Body of pancreas (tissue), 4 donors: ENCODE measurements at regions not wholly inside any gene's neighbourhood (a gene's known extent, or its start where the extent isn't known, plus 50 kb on each side); places are given as distances from the start of the nearest gene placed in this dataset.

Experiments
- ATAC-seq: fragments of 150-250 bp; one replicate; pipeline ENCODE4 v1.9.1; 2016
- DNase-seq, 4 donors: peaks; one replicate each; pipeline ENCODE4 v3.0.0-alpha.2; 2019
- H3K27ac ChIP-seq, 4 donors: fragments of 200-600 bp; sonication (generic); 1 replicate in 3 of 4; 2 replicates in 1 of 4; pipeline versions ENCODE4 v1.5.1 to v1.6.1; 2016 to 2019; ENCODE audit warnings: mild to moderate bottlenecking in 1 of 4, mixed read lengths in 1 of 4, moderate library complexity in 1 of 4
- H3K27me3 ChIP-seq, 2 donors: fragments of 200-600 bp; sonication (generic); one replicate each; pipeline ENCODE4 v1.6.0; 2016; ENCODE audit warnings: mild to moderate bottlenecking in 1 of 2
- H3K36me3 ChIP-seq, 2 donors: fragments of 200-600 bp; sonication (generic); replicated peaks in 1 of 2; 2 replicates each; pipeline ENCODE4 v1.5.1; 2016; ENCODE audit warnings: low read depth in 2 of 2; ENCODE audit not compliant: insufficient read depth in 1 of 2
- H3K4me1 ChIP-seq: fragments of 200-600 bp; sonication (generic); one replicate; pipeline ENCODE4 v1.6.0; 2016
- H3K4me3 ChIP-seq, 2 donors: fragments of 200-600 bp; sonication (generic); 1 replicate in 1 of 2; 2 replicates in 1 of 2; pipeline ENCODE4 v1.5.1; 2016 to 2019
- H3K9me3 ChIP-seq, 3 donors: fragments of 200-600 bp; sonication (generic); 1 replicate in 2 of 3; 2 replicates in 1 of 3; pipeline ENCODE4 v1.5.1; 2016
- CTCF ChIP-seq, 7 experiments: fragments of 450-650 bp in 4 of 7; fragments of 200-600 bp in 3 of 7; sonication (generic) in 3 of 7; IDR thresholded peaks; one replicate each; pipeline ENCODE4 v1.5.1; 2016 to 2019; ENCODE audit warnings: antibody characterized with exemption in 7 of 7
- POLR2A ChIP-seq, 3 donors: fragments of 450-650 bp; IDR thresholded peaks; one replicate each; pipeline ENCODE4 v1.6.1; 2016; ENCODE audit warnings: antibody characterized with exemption in 3 of 3, mild to moderate bottlenecking in 2 of 3
- WGBS, 2 donors: methylation state at CpG; one replicate each; pipeline ENCODE4 v1.1.5; 2017; 5-methylcytosine and 5-hydroxymethylcytosine counted together
- intact Hi-C: fragments of 100-400 bp; cut with DNase I; formaldehyde crosslinking; loops from one replicate; pipeline ENCODE4 v1.15.1; 2023

DNA sequence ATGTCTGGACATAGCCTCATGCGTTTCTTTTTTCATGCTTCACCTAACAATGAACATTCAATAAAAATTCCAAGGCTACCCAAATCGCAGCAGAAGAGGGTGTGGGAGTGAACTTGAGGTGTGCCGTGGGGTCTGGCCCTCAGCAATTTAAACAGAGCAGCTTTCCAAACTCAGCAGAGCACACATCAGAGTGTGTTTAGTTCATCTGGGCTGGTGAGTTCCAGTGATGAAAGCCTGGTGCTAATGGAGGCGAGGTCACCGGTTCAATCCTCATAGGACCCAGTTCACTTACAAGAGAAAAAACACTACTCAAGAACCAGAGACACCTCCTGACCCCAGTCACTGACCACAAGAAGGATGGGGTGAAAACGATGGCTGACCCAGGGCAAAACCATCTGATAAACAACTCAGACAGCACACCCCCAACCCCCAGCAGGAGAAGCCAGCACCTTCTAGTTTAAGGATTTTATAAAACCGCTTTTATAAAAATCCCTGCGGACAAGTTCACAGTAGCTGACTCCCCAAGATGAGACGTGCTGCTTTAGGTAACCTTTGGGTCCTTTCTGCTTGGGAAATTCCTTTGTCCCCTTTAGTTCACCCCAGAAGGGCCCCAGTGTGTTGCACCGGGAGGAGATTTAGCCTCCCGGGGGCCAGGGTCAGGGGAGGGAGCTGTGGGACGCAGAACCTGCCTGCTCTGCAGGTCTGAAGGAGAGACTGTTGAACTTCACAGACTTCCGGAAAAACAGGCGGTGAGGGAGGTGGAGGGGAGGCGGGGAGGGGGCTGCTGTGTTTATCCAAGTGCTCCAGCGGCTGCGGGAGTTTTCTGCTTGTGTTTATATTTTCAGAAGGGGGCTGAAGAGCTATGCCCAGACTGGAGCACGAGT lies 152.7 kb upstream of the SOX11 start:
- TF ChIP-seq CTCF (IDR thresholded peaks at IDR 0.05) (no peak), POLR2A (IDR thresholded peaks at IDR 0.05) (no peak)
- Histone ChIP-seq H3K36me3 (no peaks in the 10 kb centered on the region), H3K4me3 (no peak overlapping the region), H3K9me3 (peaks cover 0 to 7% (median 0%) of the 10 kb centered on the region in 3 donors), H3K27me3 (no peaks in the 10 kb centered on the region), H3K4me1 (no peaks in the 10 kb centered on the region), H3K27ac (no peak overlapping the region)
- WGBS, 2 donors, result 31 to 36% methylated on average over 18 of the region's 18 CpGs
- intact Hi-C loops, result no loop called here
- DNase-seq (no peak), ATAC-seq (no peak)

GRCh38 chr2:5540856-5541255 lies 151.3 kb upstream of the SOX11 start:
- ATAC-seq, result no peak
- intact Hi-C loops, result no loop called here
- H3K27me3 ChIP-seq, result no peaks in the 10 kb centered on the region
- no peaks in the 10 kb centered on the region for H3K36me3 ChIP-seq
- WGBS, 2 donors, result 44 to 51% methylated on average over 5 of the region's 5 CpGs
- no peaks in the 10 kb centered on the region for H3K4me1 ChIP-seq
- TF ChIP-seq CTCF (IDR thresholded peaks at IDR 0.05), result no peak
- H3K27ac ChIP-seq, result no peak overlapping the region
- H3K4me3 ChIP-seq, result no peak overlapping the region
- no peak for DNase-seq
- peaks cover 0 to 14% (median 0%) of the 10 kb centered on the region in 3 donors for H3K9me3 ChIP-seq

GRCh38 chr2:5544205-5544786 lies 147.9 kb upstream of the SOX11 start:
- WGBS, 2 donors, result 64 to 86% methylated on average over 4 to 5 of the region's 5 CpGs
- ATAC-seq (no peak), DNase-seq (no peak)
- TF ChIP-seq POLR2A (IDR thresholded peaks at IDR 0.05) (no peak), CTCF (IDR thresholded peaks at IDR 0.05) (no peak)
- Histone ChIP-seq H3K4me3 (no peak overlapping the region), H3K27me3 (no peaks in the 10 kb centered on the region), H3K27ac (no peak overlapping the region), H3K36me3 (no peaks in the 10 kb centered on the region), H3K4me1 (no peaks in the 10 kb centered on the region), H3K9me3 (peaks cover 0 to 14% (median 0%) of the 10 kb centered on the region in 3 donors)
- intact Hi-C loops, result no loop called here

- no peaks in the 10 kb centered on the region for H3K27me3 ChIP-seq
- H3K9me3 ChIP-seq, result peaks cover 0 to 14% (median 0%) of the 10 kb centered on the region in 3 donors
- no peak overlapping the region for H3K4me3 ChIP-seq
- intact Hi-C loops, result no loop called here
- TF ChIP-seq POLR2A (IDR thresholded peaks at IDR 0.05), result no peak
- no peak for TF ChIP-seq CTCF (IDR thresholded peaks at IDR 0.05)
- WGBS, 2 donors, result 63 to 67% methylated on average over 1 of the region's 1 CpG
- no peaks in the 10 kb centered on the region for H3K4me1 ChIP-seq
- no peaks in the 10 kb centered on the region for H3K36me3 ChIP-seq
- H3K27ac ChIP-seq, result no peak overlapping the region
- DNase-seq, result no peak
- ATAC-seq, result no peak
Measured at GRCh38 chr2:5546181-5546580, 146.0 kb upstream of the SOX11 start.
